UCSD-AML1 (cell line): ENCODE measurements at regions not wholly inside any gene's neighbourhood (a gene's known extent, or its start where the extent isn't known, plus 50 kb on each side); places are given as distances from the start of the nearest gene placed in this dataset.
"Not testable (repeated sequence)": the region's sequence is repeated elsewhere in the genome, so short reads cannot be mapped to it uniquely, and the experiment has no call there.

Experiments
- DNase-seq: peaks from one replicate; lab custom pipeline; 2025; ENCODE audit not compliant: unreplicated experiment; lab: John Stamatoyannopoulos, UW

DNA sequence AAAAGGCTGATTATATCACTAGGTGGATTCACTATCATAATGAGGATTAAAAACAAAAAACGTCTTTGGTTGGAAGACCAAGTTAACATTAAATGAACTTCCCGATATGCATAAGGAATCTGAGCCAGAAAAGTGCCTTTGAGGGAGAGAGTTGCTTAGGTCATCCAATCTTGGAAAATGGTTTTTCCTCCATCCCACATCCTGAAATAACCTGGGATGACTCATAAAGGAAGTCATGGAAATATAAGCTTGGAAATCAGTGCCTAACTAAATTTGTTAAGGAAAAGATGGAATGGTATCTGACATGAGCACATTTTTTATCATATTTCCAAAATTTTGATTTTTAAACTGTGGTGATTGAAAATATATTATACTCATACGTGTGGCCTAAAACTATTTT is 66.0 kb downstream of the KBTBD8 start:
- DNase-seq = no peak

DNA sequence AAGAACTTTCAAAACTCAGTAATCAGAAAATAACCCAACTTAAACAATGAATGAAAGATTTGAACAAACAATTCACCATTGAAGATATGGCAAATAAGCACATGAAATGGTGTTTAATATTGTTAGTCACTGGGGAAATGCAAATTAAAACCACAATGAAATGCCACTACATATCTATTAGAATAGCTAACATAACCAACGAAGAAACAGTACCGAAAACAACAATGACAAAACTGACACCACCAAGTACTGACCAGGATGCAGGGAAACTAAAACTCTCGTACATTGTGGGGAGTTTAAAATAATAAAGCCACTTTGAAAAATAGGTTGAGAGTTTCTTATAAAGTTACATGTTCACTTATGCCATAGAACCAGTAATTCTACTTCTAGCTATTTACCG is 69.1 kb downstream of the KBTBD8 start:
- DNase-seq = no peak

DNA sequence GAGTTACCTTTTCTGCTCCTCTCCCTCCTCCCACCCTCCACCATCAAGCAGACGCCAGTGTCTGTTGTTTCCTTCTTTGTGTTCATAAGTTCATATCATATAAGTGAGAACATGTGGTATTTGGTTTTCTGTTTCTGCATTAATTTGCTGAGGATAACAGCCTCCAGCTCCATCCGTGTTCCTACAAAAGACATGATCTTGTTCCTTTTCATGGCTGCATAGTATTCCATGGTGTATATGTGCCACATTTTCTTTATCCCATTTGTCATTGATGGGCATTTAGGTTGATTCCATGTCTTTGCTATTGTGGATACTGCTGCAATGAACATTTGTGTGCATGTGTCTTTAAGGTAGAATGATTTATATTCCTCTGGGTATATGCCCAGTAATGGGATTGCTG is 74.5 kb downstream of the KBTBD8 start:
- DNase-seq = not testable (repeated sequence)

DNA sequence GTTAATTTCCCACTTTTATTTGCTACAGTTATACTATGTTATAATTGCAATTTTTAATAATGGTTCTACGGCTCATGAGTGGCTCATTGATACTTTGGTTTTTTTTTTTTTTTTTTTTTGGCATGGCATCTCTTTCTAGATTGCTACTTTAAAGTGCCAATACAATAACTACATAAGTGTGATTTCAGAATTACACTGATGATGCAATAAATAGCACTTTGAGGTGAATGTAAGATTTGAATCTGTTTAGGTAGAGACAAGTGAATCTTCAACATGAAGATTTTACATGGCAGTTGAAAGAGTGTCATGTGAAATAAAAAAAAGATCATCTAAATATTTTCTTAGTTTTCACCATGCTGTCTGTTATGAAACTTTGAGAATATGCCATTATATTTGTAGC is 75.7 kb downstream of the KBTBD8 start:
- no peak for DNase-seq

DNA sequence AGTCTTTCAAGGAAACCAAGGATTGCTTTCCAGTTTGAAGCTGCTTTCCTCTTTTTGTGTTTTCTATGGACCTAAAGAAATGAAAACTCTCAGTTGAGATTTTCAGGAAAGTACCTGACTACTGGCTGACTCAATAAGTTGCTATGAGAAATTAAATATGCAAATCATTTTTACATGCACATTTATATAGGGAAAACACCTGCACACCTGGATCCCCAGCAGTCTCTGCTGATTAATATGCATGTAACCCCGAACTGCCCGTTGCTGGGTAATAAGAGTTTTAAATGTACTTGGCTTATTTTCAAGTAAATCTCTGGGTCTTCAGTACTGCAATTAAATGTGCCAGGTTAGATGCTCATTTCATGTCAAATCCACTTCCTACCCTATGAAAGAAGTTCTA is 77.2 kb downstream of the KBTBD8 start:
- no peak for DNase-seq

DNA sequence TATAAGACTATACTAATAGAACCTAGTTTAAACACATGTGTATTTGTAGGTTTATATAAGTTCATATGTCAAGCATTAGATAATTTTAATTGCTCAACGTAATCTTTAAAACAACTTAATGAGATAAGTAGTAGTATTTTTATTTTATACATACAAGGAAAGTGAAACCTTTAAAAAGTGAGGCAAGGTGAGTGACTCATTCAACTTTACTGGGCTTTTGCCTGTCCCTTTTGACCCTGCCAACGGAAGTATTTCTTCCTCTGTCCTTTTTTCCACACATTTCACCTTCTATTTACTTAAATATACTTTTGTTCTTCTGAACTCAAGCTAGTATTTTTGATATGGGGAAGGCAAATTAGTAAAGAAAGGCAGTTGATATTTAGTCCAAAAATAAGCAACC is 78.5 kb downstream of the KBTBD8 start:
- DNase-seq = no peak

DNA sequence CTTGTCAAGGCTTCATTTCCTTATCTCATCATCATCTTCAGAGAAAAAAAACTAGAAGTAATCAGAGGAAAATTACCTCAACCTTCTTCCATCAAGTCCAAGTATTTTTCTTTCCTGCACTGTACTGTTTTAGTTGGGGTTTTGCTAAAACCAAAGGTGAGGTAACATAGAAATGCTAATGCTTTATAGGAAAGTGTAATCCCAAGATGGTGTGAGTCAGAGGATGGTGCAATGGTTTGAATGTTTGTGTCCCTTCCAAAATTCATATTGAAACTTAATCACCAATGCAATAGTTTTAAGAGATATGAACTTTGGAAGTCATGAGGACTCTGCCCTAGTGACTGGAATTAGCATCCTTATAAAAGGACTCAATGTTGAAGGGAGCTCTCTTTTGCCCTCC is 79.5 kb downstream of the KBTBD8 start:
- no peak for DNase-seq

DNA sequence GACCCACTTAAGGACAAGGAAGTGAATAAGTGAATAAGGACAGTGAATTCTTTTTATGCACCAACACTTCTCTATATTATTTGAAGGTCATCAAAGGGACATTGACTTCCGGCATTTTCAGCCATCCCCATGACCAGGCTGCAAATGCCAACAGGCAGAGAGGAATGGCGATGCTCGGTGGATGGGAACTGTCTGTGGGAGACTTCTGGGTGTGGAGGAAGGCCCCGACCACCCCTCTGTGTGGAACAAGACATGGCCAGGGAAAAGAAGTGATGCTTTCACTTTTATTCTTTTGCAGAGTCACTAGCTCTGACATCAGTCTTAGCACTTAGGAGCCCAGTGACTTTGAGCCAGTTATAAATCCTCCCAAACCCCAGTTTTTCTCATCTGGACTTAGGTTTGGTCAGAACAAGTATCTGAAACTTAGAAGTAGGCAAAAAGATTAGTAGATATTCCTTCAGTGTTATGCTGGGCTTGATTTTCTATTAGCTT is 84.5 kb downstream of the KBTBD8 start:
- DNase-seq = no peak

DNA sequence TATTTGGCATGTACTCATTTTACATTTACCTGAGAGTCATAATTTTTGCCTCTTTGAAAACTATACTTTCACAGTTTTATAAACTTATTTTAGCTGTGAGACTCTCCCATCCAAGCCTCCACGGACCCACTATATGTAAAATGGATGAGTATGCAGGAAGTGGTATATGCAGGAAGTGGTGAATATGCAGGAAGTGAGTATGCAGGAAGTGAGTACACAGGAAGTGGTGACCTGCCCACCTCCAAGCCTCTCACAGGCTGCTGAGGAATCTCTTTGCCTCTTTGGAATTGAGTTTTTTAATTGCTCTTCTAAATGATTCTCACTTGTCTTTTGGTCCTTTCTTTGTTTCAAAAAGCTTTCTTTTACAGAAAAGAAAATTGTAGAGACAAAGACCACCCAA is 85.2 kb downstream of the KBTBD8 start:
- DNase-seq = peak; percentile 28

DNA sequence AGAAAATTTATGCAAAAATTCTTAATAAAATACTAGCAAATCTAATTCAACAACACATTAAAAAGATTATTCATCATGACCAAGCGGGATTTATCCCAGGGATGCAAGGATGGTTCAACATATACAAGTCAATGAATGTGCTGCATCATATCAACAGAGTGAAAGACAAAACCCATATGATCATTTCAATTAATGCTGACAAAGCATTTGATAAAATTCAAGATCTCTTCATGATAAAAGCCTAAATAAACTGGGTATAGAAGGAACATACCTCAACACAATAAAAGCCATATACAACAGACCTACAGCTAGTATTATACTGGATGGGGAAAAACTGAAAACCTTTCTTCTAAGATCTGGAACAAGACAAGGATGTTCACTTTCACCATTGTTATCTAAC is 89.7 kb downstream of the KBTBD8 start:
- DNase-seq = no peak

DNA sequence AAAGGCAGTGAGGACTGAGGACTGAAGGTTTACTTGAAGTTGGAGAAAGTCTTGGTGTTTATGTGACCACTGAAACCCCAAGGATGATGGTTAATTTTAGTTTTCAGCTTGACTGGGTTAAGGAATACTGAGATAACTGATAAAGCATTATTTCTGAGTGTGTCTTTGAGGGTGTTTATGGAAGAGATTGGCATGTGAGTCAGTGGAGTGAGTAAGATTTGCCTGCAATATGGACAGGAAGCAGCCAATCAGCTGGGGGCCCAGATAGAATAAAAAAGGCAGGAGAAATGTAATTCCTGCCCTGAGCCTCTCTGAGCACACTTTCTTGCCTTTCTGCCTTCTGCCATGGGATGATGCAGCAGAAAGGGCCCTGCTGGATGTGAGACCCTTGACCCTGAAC is 92.4 kb downstream of the KBTBD8 start:
- no peak for DNase-seq

DNA sequence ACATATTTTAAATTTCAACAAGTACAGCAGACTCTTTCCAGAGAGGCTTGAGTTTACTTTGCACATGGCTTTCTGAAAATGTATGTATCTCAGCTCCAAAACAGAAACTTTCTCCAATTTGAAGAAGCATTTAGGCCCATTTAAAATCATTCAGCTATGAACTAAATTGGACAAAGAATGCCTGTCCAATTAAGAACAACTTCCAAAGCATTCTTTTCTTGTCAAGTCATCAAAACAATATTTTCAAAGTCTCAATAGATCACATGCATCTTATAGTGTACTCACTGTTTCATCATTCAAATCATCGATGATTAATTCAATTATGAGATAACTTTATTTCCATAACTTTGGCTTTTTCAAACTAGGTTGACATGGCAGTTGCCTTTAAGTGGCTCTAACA is 95.2 kb downstream of the KBTBD8 start:
- no peak for DNase-seq

DNA sequence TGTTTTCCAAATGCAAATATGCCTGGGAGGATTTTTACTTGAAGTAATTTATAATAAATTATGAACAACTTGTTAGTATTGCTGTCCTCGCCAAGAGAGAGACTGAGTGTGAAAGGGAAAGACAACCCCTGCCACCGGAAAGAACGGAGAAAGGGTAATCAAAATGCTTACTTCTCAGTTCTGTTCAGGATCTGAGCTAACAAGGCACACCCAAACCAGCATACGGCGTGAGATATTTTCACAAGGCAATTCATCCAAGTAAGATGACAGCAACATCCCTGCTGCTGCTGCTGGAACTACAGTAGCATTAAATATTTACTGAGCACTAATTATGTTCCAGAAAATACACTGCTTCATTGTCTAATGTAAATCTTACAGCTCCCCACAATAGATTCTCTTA is 96.1 kb downstream of the KBTBD8 start:
- DNase-seq = no peak

DNA sequence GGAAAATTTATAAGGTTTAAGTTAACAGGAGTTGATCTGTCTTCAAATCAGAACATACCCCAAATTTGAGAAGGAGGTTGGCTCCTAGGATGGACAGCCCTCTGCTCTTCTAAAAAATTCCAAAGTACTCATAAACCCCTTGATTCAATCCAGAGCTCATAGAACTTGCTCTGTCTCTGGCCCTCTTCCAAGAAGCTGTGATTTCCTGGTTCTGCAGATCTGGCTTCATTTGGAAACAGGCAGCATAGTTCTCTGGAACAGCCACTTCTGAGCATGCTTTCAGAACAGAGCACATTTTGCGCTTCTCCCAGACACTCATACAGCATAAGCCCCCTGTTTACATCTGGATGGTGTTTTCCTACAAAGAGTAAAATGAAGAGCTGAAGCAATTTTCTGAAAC is 96.7 kb downstream of the KBTBD8 start:
- no peak for DNase-seq

DNA sequence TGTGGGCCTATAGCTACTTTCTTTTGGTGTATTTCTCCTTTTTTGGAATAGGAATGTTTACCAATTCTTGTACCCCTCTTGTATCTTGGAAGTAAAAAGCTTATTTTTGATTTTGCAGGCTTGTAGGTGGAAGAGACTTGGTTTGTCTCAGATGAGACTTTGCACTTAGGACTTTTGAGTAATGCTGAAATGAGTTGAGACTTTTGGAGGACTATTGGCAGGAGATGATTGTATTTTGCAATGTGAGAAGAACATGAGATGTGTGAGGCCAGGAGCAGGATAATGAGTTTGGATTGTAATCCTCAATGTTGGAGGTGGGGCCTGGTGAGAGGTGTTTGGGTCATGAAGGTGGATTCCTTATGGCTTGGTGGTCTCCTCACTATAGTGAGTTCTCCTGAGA is 106.3 kb downstream of the KBTBD8 start:
- DNase-seq = no peak

DNA sequence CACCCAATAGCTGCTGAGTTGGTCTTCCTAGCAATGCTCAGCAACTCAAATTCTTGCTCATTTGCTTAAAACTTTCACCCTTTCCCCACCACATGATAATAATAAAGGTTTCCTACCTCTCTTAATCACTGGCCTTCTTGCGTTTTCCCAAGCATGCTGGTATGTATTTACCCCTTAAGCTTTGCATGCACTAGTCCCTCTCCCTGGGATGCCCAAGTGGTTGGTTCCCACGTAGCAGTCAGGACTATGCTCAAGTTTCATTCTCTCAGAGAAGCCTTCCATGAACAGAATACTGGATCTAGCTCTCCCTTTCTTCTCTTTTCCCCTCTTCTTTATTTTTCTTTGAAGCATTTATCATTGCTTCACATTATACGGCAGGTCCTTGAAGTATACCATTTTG is 108.8 kb downstream of the KBTBD8 start:
- no peak for DNase-seq

DNA sequence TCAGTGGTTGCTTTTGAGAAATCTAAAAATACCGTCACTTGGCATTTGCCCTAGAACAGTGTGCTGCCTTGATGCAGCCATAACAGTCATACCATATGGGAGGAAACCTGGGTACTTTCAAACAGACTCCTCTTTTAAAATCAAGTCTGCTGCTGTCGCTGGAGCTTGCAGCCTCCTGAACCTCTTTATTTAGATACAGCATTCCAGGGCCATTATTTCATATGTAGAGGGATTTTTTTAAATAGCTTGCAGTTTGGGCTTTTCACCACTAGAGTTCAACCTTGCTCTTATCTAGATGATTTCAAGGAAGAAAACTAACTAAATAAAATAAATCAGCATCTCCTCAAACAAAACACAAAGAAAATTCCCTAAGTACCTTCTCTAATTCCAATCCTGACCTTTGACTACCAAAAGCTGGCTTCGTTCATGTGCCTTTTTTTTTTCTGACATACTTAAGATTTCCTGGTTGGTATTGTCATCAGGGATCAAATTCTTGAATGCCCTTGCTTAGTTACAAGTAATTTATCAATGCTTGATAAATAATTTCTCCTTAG is 111.6 kb downstream of the KBTBD8 start:
- no peak for DNase-seq

DNA sequence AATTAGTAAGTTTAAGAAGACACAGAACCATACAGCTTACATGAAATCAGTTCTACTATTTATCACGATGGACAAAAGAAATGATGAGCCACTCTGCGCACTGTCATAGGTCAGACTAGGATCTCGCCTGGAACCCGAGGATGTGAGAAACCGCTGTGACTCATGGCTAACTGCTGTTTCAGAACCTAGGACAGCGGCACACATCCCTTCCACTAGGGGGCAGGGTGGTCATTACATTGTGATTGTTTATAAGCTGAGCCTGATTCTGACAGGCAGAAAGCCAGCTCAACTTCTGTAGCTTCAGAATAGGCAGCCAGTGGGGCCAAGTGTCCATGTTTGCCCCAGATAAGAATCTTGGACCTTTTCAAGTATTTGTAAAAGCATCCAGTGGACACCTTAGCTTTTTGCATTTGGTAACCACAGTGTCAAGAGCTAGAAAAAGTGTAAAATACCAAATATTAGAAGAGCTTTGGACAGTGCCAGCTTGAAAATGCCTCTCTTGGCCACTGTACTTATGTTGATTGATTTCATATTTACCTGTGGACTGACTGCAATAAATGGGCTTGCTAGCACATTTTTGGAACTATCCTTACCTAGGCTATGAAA is 115.8 kb downstream of the KBTBD8 start:
- peak; percentile 77 for DNase-seq

DNA sequence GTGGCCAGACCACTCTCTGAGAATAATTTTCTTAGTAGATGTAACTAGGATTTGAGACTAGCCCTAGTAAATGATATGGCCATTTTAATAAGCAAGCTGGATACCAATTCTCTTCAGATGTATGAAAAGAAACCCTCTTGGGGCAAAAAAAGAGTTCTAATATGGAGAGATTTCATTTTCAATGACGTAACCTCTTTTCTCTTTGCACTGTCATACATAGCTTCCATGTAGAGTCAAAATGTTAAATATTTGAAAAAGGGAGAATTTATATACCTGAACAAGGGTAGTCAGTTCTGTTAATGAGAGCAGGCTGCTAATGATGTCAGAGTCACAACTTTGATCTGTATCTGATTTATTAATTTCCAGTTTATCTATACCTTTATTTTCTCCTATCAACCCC is 120.0 kb downstream of the KBTBD8 start:
- DNase-seq = no peak

DNA sequence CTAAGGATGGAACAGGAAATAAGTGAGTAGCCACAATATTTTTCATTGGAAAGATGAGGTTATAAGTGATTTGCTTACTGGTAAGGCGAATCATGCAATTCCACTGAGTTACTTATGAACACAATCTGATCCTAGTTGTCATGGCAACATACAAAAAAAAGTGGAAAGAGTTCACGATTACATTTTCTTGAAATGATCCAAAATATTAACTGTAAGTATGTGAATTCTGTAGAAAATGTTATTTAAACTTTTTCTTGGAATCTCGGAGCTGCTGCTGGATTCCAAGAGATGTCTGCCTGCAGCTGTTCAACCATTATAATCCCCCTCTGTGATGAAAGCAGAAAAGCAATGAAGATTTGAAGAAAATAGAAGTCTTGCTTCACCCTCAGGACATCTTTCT is 120.5 kb downstream of the KBTBD8 start:
- no peak for DNase-seq

DNA sequence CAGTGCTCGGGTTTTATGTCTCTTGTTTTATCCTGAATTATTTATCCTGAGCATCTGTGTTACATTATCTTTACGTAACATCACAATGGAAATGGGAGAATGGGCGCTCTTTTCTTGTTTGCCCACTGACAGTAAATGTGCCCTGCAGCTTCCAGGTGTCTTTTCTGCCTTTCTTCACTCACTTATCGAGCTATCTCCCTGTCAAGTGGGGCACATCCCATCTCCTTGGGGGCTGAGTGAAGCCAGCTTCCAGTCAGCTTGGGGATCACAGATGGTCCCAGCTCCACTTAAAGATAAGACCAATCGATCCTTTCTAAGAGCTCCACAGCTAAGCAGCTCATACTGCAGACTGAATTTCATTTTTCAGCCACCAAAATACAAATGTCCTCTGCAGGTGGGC is 125.8 kb downstream of the KBTBD8 start:
- no peak for DNase-seq

DNA sequence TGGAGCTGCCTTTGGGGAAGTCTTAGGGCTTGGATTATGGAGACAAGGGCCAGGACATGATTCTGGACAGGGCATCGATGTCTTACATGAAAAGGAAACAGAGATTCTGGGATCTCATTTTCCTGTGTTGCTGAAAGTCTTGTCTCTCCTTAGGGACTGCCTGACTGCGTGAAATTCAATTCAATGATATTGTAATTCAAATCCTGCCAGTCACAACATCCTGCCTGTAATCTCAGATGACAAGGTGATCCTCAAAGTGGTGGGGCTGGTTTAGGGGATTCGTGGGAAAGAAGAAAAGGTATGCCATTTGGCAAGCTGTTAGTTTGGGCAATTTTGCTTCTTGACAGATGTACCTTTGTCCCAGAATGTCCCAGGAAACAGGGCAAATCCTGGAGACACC is 129.1 kb downstream of the KBTBD8 start:
- no peak for DNase-seq

DNA sequence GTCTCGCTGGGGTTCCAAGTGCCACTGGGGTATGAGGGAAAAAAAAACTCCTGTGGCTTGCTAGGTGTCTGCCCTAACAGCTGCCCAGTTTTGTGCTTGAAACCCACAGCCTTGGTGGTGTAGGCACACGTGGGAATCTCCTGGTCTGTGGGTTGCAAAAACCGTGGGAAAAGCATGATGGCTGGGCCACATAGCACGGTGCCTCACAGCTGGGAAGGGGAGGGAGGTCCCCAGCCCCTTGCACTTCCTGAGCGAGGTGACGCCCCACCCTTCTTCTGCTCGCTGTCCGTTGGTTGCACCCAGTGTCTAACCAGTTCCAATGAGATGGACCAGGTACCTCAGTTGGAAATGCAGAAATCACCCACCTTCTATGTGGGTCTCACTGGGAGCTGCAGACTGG is 144.3 kb downstream of the KBTBD8 start:
- DNase-seq = no peak
